NCI-H2196 (cell line): ENCODE measurements at regions not wholly inside any gene's neighbourhood (a gene's known extent, or its start where the extent isn't known, plus 50 kb on each side); places are given as distances from the start of the nearest gene placed in this dataset.

Source experiments
- DNase-seq: peaks from one replicate; lab custom pipeline; 2025; ENCODE audit not compliant: unreplicated experiment; lab: John Stamatoyannopoulos, UW

- DNase-seq = no peak
Observed at GRCh38 chr7:1320616-1321240, 88.1 kb downstream of the UNCX start.

DNA sequence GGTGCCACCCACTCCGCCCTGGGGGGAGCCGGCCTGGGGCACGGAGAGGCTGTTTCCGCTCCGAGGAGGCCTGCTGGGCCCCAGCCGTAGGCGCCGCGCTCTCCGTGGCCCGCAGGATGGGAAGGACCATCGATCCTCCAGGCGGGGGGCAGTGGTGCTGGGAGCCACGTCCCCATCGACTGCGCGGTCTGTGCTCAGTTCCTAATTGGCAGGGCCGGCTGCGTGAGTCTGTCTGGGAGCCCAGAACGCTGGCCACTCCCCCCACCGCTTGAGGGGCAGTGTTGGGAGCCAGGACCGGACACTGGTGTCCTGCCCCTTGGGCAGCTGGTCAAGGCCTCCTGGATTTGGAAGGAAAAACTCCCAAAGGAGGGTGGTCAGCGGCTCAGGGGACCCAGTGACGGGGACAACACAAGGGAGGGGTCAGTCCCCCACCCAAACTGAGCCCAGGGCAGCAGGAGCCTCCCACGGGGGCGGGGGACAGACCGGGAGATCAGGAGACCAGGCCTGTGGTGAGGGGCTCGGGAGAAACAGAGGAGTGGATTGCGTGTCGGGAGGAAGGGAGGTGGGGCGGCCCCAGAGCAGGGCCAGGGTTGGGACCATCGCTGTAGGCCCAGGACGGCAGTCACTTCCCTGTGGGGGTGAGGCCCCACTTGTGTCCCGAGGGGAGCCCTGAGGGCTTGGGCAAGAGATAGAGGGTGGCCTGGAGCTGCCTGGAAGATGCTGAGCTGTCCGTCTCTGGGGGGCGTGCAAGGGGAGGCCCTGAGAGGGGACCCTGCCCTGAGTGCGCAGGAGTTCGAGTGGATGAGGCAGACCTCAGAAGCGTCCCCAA, 89.0 kb downstream of the UNCX start:
- DNase-seq = no peak

- no peak for DNase-seq
Observed at GRCh38 chr7:1322240-1323110, 89.8 kb downstream of the UNCX start.

GRCh38 chr7:1323178-1324027, 90.7 kb downstream of the UNCX start:
- no peak for DNase-seq

GRCh38 chr7:1324028-1324900, 91.6 kb downstream of the UNCX start:
- no peak for DNase-seq

DNA sequence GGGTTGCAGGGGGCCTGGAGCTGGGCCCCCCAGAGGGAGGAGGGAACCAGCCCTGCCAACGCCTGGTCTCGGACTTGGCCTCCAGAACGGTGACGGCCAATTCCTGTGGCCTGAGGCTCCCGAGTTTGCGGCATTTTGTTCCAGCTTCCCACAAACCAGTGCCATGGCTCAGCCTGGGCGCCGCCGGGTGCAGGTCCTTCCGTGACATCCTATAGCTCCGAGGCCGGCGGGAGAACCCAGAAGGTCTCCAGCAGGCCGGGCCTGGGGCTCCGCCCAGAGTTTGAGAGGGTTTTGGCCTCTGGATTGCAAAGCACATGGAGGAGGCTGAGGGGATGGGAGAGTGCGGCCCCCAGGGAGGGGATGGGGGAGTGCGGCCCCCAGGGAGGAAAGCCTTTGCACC, 92.6 kb downstream of the UNCX start:
- DNase-seq = no peak

DNA sequence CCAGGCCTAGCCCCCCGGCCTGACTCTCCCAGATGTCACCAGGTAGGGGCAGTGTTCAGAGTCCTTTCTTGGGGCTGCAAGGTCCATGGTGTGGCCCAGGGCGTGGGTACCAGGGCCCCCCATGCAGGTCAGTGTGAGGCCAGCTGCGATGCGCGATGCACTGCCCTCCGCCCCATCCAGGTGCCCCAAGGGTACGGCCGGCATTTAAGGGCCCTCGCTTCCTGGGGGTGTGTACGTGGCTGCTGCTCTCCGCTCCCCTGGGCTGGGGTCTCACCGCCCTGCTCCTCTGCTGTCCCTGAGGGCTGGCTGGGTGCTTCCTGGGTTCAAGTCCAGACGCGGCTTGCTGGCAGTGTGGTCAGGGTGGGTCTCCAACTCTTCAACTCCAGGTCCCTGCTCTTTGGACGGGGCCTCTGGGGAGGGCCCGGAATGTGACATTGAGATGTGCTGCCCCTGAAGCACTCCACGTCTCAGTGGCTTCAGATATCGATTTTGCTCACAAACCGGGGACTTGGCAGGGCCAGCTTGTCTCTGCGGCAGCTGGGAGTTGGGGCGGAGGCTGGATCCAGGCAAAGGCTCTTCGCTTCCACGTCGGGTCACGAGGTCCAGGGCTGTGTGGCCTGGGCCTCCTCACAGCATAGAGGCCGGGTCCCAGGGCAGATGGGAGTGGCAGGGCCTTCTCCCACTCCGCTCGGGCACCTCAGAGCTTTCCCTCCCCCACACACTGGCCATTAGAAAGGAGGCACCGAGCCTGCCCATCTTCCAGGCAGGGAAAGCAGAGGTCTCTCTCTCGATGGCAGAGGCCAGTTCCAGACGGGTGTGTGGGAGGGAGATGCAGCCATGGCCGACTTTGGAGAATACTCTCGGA, 93.2 kb downstream of the UNCX start:
- DNase-seq = no peak

- DNase-seq = no peak
Observed at GRCh38 chr7:1326511-1326785, 93.8 kb downstream of the UNCX start.

DNA sequence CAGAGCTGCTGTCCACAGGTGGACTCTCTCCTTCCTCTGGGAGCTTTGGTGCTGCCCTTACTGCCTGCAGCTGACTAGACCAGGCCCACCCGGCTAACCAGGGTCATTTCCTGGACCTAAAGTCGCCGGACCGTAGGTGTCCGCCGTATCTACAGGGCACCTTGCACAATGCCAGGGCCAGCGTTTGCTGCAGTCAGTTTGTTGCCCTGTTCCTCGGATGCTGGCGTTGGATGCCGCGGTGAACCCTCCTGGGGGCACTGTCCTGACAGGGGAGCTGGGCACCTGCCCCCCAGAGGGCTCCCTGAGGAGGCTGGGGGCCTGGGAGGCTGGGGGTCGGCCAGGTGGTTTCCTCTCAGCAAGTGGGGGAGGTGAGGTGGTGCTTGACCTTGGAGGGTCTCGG, 96.6 kb downstream of the UNCX start:
- no peak for DNase-seq

DNA sequence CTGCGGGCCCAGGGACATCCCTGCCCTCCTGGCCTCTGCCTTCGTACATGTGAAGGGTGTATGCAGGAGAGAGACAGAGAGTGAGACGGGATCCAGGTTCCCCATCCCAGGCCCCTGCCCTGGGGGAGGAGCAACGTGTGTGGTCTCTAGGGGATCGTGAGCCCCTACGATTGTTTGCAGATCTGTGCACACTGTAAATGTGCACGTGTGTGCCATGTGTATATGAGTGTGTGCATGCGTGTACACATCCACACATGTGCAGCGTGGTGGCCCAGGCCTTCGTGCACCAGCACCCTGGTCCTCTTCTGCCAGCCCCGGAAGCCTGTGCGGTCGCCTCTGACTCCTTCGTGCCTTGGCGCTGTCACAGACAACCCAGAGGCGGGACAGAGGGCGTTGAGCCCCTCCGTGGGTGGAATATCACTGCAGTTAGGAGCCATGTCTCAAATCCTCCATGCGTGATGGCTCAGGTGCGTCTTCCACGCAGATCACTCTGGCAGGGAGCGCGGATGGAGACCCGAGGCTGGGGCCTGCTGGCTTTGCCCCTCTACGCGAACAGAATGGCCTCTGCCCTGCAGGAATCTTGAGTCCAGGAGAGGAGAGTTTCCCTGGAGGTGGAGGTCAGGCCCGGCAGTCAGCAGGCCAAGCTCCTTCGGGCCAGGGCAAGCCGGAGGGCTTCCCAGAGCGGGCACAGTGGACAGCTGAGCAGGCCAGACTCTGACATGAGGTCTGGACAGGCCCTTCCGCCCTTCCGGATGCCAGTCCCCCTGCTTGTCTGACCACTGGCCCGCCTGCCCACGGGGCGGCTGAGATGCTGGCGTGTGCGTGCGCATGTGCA, 97.5 kb downstream of the UNCX start:
- no peak for DNase-seq

DNA sequence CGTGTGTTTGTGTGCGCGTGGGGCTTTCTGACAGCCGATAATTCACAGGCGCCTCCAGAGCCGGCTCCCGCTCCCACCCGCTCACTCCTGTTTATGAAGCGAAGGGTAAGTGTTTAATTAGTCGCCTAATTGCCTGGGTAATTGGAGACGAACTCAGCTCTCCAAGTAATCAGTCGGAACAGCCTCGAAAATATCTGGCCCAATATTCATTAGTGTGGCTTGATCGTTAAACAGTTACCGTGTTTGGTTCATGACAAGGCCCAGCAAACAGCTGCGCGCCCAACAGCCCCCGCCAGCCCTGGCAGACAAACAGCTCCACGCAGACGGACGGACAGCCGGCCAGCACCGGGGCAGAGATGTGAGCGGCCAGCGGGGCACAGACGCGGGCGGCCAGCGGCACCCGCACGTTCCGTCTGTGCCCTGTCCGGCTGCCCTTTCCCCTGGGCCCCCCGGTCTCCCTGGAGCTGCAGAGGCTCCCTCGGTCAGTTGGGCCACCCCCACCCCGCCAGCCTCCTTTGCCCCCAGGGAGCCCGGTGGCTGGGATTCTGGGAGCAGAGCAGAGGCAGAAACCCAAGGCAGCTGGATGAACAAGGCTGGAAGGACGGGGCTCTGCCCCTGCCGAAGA, 98.2 kb downstream of the UNCX start:
- no peak for DNase-seq

GRCh38 chr7:1331561-1332467, 99.1 kb downstream of the UNCX start:
- DNase-seq = no peak

DNA sequence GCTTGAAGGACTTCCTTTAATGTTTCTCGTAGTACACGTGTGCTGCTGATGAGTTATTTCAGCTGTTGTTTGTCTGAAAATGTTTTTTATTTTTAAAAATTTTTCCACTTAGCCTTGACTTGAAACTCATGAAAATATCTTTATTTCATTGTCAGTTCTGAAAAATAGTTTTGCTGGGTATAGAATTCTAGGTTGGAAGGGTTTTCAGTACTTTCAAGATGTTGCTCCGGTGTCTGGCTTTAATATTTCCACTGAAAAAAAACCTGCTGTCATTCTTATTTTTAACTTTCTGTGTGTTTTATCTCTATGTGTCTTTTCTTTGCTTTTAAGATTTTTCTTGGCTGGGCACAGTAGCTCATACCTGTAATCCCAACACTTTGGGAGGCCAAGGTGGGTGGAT, 103.8 kb downstream of the UNCX start:
- no peak for DNase-seq

DNA sequence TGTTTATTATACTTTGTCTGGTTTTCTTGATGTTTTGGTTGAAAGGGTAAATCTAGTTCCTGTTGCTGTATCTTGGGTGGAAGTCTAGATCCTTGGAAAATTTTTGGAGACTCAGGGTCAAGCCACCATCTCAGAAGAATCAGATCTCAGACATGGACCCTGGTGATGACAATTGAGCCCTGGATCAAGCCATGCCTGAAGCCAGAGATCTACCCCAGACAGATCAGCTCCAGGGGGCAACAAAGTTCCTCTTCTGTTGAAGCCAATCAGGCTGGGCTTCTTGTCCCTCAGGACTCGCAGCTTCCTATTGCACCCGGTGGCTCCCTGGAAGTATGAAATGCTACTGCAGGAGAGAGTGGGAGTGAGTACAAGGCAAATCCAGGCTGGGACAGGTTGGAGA, 106.9 kb downstream of the UNCX start:
- DNase-seq = no peak

DNA sequence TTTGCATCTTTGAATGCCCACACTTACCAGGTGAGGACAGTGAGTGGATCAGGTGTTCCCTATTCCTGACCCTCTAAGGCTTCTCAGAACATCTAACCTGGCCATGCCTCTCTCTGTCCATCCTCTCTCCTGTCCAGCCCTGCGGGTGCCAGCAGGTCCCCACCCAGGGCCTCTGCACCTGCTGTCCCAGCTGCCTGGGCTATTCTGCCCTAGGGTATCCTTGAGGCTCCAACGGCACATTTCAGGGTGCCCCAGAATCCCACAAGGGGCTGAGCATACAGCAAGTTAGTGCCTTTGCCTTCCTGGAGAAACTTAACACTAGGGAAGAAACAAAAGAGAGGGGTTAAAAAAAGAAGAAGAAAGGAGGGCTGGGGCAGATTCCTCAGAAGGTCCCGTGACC, 107.4 kb downstream of the UNCX start:
- no peak for DNase-seq

GRCh38 chr7:1340461-1341360, 108.0 kb downstream of the UNCX start:
- no peak for DNase-seq
